Hepatocyte (in vitro differentiated cells): ENCODE measurements at regions not wholly inside any gene's neighbourhood (a gene's known extent, or its start where the extent isn't known, plus 50 kb on each side); places are given as distances from the start of the nearest gene placed in this dataset.

Source experiments
- CTCF ChIP-seq: fragments of 200-600 bp; sonication (generic); IDR thresholded peaks from 2 replicates; pipeline ENCODE4 v1.5.1; 2016; ENCODE audit warnings: antibody characterized with exemption, mild to moderate bottlenecking; ENCODE audit not compliant: poor library complexity
- EZH2 ChIP-seq: fragments of 200-600 bp; sonication (generic); IDR thresholded peaks from 2 replicates; pipeline ENCODE4 v1.6.1; 2016; ENCODE audit warnings: antibody characterized with exemption, mild to moderate bottlenecking, borderline replicate concordance
- EZH2phosphoT487 ChIP-seq: fragments of 200-600 bp; sonication (generic); IDR thresholded peaks from one replicate; pipeline ENCODE4 v1.6.1; 2018; ENCODE audit warnings: antibody characterized with exemption, mild to moderate bottlenecking, low read depth, moderate library complexity; ENCODE audit not compliant: unreplicated experiment, severe bottlenecking

- TF ChIP-seq CTCF (no peak), EZH2 (no peak), EZH2phosphoT487 (no peak)
Measured at GRCh38 chr9:118438810-118439209, 734.6 kb downstream of the TLR4 start.
